Left cardiac atrium (tissue), 4 donors: ENCODE measurements at regions not wholly inside any gene's neighbourhood (a gene's known extent, or its start where the extent isn't known, plus 50 kb on each side); places are given as distances from the start of the nearest gene placed in this dataset.
"Not testable (repeated sequence)": the region's sequence is repeated elsewhere in the genome, so short reads cannot be mapped to it uniquely, and the experiment has no call there.

Experiments
- ATAC-seq, 2 donors: fragments of 200-7000 bp; cut with Tn5 transposase; one replicate each; pipeline ENCODE4 v1.9.1; 2020; ENCODE audit warnings: mild to moderate bottlenecking in 2 of 2, moderate library complexity in 2 of 2
- DNase-seq: peaks from one replicate; pipeline ENCODE4 v3.0.0-alpha.2; 2020
- intact Hi-C, 2 donors: fragments of 100-400 bp; cut with DNase I; formaldehyde crosslinking; loops; one replicate each; pipeline versions ENCODE4 v1.14.1 to v1.15.1; 2022 to 2023
- donor health status: DM: no; HTN: yes; CAD: no.
- donor health status: DM: no; HTN: yes; CAD: no; lungs with severe emphysema.
- donor health status: DM: yes; HTN: yes; CAD: no.
- donor health status: Dilated cardiomyopathy.

GRCh38 chr4:188417181-188417580 is 277.9 kb downstream of the TRIML1 start:
- ATAC-seq, result peak in 1 of 2 donors; percentile 82
- no peak for DNase-seq
- intact Hi-C loops, result no loop called here

- intact Hi-C loops, result no loop called here
- ATAC-seq, result no peak
- DNase-seq, result no peak
Measured at GRCh38 chr4:188423039-188423438, 283.8 kb downstream of the TRIML1 start.

GRCh38 chr4:188428935-188429334 is 289.7 kb downstream of the TRIML1 start:
- no peak for DNase-seq

GRCh38 chr4:188429965-188430364 is 290.7 kb downstream of the TRIML1 start:
- DNase-seq, result no peak
- ATAC-seq, result no peak
- intact Hi-C loops, result no loop called here

More at GRCh38 chr4:188428935-188429334, 289.7 kb downstream of the TRIML1 start:
- intact Hi-C loops, result no loop called here
- no peak for ATAC-seq

- peak; percentile 87 to 89 for ATAC-seq
- intact Hi-C loops, result no loop called here
- no peak for DNase-seq
Measured at GRCh38 chr4:188430384-188430783, 291.1 kb downstream of the TRIML1 start.

- intact Hi-C loops, result no loop called here
- DNase-seq (no peak), ATAC-seq (no peak)
Measured at GRCh38 chr4:188432328-188432727, 293.1 kb downstream of the TRIML1 start.

GRCh38 chr4:188433741-188434315 is 294.6 kb downstream of the TRIML1 start:
- intact Hi-C loops, result no loop called here
- ATAC-seq (no peak), DNase-seq (no peak)

- ATAC-seq (peak; percentile 15 to 75), DNase-seq (no peak)
- intact Hi-C loops, result no loop called here
Measured at GRCh38 chr4:188434643-188435042, 295.4 kb downstream of the TRIML1 start.

GRCh38 chr4:188435381-188435780 is 296.1 kb downstream of the TRIML1 start:
- DNase-seq (no peak), ATAC-seq (no peak)
- intact Hi-C loops, result no loop called here

GRCh38 chr4:188437535-188437934 is 298.3 kb downstream of the TRIML1 start:
- DNase-seq (no peak), ATAC-seq (no peak)
- intact Hi-C loops, result no loop called here

- DNase-seq, ATAC-seq, intact Hi-C loops: not testable (repeated sequence)
Measured at GRCh38 chr4:188438391-188438824, 299.2 kb downstream of the TRIML1 start.

- intact Hi-C loops, result no loop called here
- peak; percentile 53 for DNase-seq
- peak; percentile 96 to 97 for ATAC-seq
Measured at GRCh38 chr4:188439641-188440311, 300.5 kb downstream of the TRIML1 start.

- ATAC-seq (no peak), DNase-seq (no peak)
- intact Hi-C loops, result no loop called here
Measured at GRCh38 chr4:188444500-188444899, 305.3 kb downstream of the TRIML1 start.

GRCh38 chr4:188448996-188449395 is 309.8 kb downstream of the TRIML1 start:
- DNase-seq, intact Hi-C loops, ATAC-seq: not testable (repeated sequence)

- DNase-seq (no peak), ATAC-seq (no peak)
- intact Hi-C loops, result no loop called here
Measured at GRCh38 chr4:188450571-188450970, 311.3 kb downstream of the TRIML1 start.

- intact Hi-C loops, result no loop called here
- ATAC-seq, result no peak
Measured at GRCh38 chr4:188452097-188452496, 312.9 kb downstream of the TRIML1 start.

GRCh38 chr4:188454575-188454974 is 315.3 kb downstream of the TRIML1 start:
- DNase-seq, result no peak
- no peak for ATAC-seq
- intact Hi-C loops, result no loop called here

More at GRCh38 chr4:188452097-188452496, 312.9 kb downstream of the TRIML1 start:
- DNase-seq, result no peak

- intact Hi-C loops, result no loop called here
- DNase-seq, result no peak
- ATAC-seq, result no peak
Measured at GRCh38 chr4:188455062-188455752, 316.0 kb downstream of the TRIML1 start.

GRCh38 chr4:188459381-188459780 is 320.1 kb downstream of the TRIML1 start:
- intact Hi-C loops, result no loop called here
- ATAC-seq (no peak), DNase-seq (no peak)

- intact Hi-C loops, result no loop called here
- ATAC-seq (no peak), DNase-seq (no peak)
Measured at GRCh38 chr4:188463909-188464308, 324.7 kb downstream of the TRIML1 start.
